Activated CD8-positive, alpha-beta T cell treated with anti-CD3 and anti-CD28 coated beads for 36 hours (primary cell): ENCODE measurements at regions not wholly inside any gene's neighbourhood (a gene's known extent, or its start where the extent isn't known, plus 50 kb on each side); places are given as distances from the start of the nearest gene placed in this dataset.
A peak's percentile ranks its signal among the peaks of the same experiment; 100 is the strongest.

Source experiments
- ATAC-seq: fragments of 200-7000 bp; cut with Tn5 transposase; one replicate; pipeline ENCODE4 v1.10.0; 2021; ENCODE audit warnings: mild to moderate bottlenecking, moderate library complexity
- CTCF ChIA-PET: fragments of 350-600 bp; sonication (Branson Sonifier 250); formaldehyde crosslinking; loops from one replicate; lab custom pipeline; 2021; ENCODE audit warnings: antibody characterized with exemption; lab: Charles Lee
- POLR2A ChIA-PET: fragments of 350-600 bp; sonication (Branson Sonifier 250); formaldehyde crosslinking; loops from one replicate; lab custom pipeline; 2021; ENCODE audit warnings: antibody characterized with exemption; lab: Charles Lee
- DNase-seq: peaks from one replicate; pipeline ENCODE4 v3.0.0-alpha.2; 2020
- H3K27ac Mint-ChIP-seq: one replicate; pipeline ENCODE4 v1.8.0; 2021; ENCODE audit warnings: mild to moderate bottlenecking, mixed read lengths
- H3K27me3 Mint-ChIP-seq: one replicate; pipeline ENCODE4 v1.8.0; 2021; ENCODE audit warnings: mixed read lengths
- H3K36me3 Mint-ChIP-seq: one replicate; pipeline ENCODE4 v1.8.0; 2021; ENCODE audit warnings: low read depth, mixed read lengths
- H3K4me1 Mint-ChIP-seq: one replicate; pipeline ENCODE4 v1.8.0; 2021; ENCODE audit warnings: low read depth, mixed read lengths
- H3K4me3 Mint-ChIP-seq: one replicate; pipeline ENCODE4 v1.8.0; 2021; ENCODE audit warnings: mild to moderate bottlenecking, moderate library complexity, mixed read lengths
- H3K9me3 Mint-ChIP-seq: one replicate; pipeline ENCODE4 v1.8.0; 2021; ENCODE audit warnings: mixed read lengths
- CTCF ChIP-seq: fragments of 200-600 bp; IDR thresholded peaks from one replicate; pipeline ENCODE4 v1.8.0; 2022; ENCODE audit warnings: antibody characterized with exemption, mild to moderate bottlenecking
- intact Hi-C: fragments of 100-400 bp; cut with micrococcal nuclease; formaldehyde crosslinking; loops from one replicate; pipeline ENCODE4 v1.10.0; 2022

DNA sequence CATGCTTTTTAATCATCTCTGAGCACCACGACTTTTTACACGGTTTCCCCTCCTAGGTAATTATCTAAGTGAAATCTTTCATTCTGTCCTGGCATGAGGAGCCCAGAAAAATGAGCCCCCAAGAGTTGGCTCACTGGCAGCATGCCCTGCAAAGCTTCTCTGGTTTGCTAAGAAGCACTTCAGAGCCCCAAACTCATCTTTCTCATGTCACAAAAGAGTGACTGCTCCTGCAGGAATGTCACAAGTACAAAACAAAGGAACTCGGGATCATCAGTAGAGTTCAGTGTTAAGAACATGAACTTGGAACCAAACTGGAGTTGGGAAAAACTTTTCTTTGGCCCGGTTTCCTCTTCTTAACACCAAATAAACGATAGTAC lies 123.9 kb downstream of the FOXB1 start:
- no peak for DNase-seq
- H3K9me3 Mint-ChIP-seq, result no peaks in the 10 kb centered on the region
- H3K4me3 Mint-ChIP-seq, result peak overlapping the region; percentile 76
- ATAC-seq, result no peak
- peak overlapping the region; percentile 78 for H3K27ac Mint-ChIP-seq
- ChIA-PET POLR2A (no interaction called here), CTCF (interaction anchor here (1.1 to 1.4 kb wide), 4 partner anchors 12 to 95 kb away, joined by 3 to 7 read pairs (median 4); no protein-coding TSS in a partner anchor)
- no peaks in the 10 kb centered on the region for H3K36me3 Mint-ChIP-seq
- H3K27me3 Mint-ChIP-seq, result no peaks in the 10 kb centered on the region
- intact Hi-C loops, result loop anchor here (5.0 to 10.0 kb wide), 2 partner anchors 121 to 213 kb away; no protein-coding TSS in a partner anchor
- H3K4me1 Mint-ChIP-seq, result peaks cover 39% of the 10 kb centered on the region
- TF ChIP-seq CTCF, result no peak

DNA sequence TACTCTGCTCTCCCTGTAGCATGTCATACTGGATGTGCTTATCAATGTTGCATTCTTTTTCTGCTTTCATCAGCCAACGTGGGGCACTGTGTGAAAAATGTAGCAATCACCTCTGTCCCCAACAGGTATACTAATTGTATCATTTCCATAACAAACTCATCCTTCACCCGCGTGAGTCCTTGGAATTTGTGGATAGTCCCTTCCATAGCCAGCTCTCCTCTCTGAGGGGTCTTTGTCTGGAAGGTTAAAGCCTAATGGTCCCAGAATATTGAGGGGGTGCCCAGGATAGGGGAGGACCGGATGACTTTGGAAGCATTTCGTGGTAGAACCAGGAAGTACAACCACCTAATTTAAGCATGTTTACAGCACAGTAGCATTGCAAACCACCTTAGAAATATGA lies 124.6 kb downstream of the FOXB1 start:
- no peak for DNase-seq
- no peak for TF ChIP-seq CTCF
- no peak overlapping the region for H3K4me3 Mint-ChIP-seq
- H3K36me3 Mint-ChIP-seq, result no peaks in the 10 kb centered on the region
- CTCF ChIA-PET, result no interaction called here
- intact Hi-C loops, result loop anchor here (5.0 to 10.0 kb wide), 2 partner anchors 121 to 214 kb away; no protein-coding TSS in a partner anchor
- H3K27ac Mint-ChIP-seq, result no peak overlapping the region
- POLR2A ChIA-PET, result no interaction called here
- H3K9me3 Mint-ChIP-seq, result no peaks in the 10 kb centered on the region
- no peaks in the 10 kb centered on the region for H3K27me3 Mint-ChIP-seq
- no peak for ATAC-seq
- peaks cover 39% of the 10 kb centered on the region for H3K4me1 Mint-ChIP-seq

GRCh38 chr15:60130398-60130797 lies 126.3 kb downstream of the FOXB1 start:
- ATAC-seq (no peak), DNase-seq (no peak)
- H3K36me3 Mint-ChIP-seq, result no peaks in the 10 kb centered on the region
- TF ChIP-seq CTCF, result no peak
- H3K27me3 Mint-ChIP-seq, result peaks cover 4% of the 10 kb centered on the region
- no peak overlapping the region for H3K4me3 Mint-ChIP-seq
- ChIA-PET CTCF (no interaction called here), POLR2A (no interaction called here)
- H3K9me3 Mint-ChIP-seq, result no peaks in the 10 kb centered on the region
- peaks cover 29% of the 10 kb centered on the region for H3K4me1 Mint-ChIP-seq
- intact Hi-C loops, result no loop called here
- no peak overlapping the region for H3K27ac Mint-ChIP-seq

DNA sequence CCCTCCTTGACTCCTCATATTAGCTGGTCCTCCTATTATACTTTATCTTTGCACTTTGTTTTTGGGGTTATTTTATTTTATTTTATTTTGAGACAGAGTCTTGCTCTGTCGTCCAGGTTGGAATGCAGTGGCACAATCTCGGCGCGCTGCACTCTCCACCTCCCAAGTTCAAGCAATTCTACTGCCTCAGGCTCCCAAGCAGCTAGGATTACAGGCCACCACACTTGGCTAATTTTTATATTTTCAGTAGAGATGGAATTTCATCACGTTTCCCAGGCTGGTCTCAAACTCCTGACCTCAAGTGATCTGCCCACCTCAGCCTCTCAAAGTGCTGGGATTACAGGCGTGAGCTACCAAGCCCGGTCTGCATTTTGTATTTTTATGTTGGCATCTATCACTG lies 126.7 kb downstream of the FOXB1 start:
- CTCF ChIA-PET, result no interaction called here
- no peaks in the 10 kb centered on the region for H3K9me3 Mint-ChIP-seq
- TF ChIP-seq CTCF, result no peak
- H3K36me3 Mint-ChIP-seq, result no peaks in the 10 kb centered on the region
- H3K4me1 Mint-ChIP-seq, result peaks cover 29% of the 10 kb centered on the region
- POLR2A ChIA-PET, result no interaction called here
- no peak overlapping the region for H3K27ac Mint-ChIP-seq
- no peak for ATAC-seq
- no peak overlapping the region for H3K4me3 Mint-ChIP-seq
- H3K27me3 Mint-ChIP-seq, result peaks cover 4% of the 10 kb centered on the region
- no peak for DNase-seq
- intact Hi-C loops, result no loop called here

DNA sequence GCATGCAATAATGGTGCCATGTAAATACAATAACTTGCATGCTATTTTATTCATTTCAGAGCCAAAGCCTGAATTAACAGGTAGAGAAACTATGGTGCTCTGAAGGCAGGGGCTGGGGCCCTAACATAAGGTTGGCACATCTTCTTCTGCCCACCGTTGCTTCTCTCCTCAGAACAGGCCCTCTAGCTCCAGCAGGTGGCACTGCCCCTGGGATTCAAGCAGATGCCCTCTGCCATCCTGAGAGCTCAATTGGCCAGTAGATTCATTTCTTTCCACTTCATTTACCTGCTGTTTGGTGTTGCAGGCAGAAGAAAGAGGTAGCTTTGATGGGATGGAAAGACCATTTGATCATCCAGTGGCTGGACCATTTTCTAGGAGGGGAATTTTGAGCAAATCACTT lies 130.5 kb downstream of the FOXB1 start:
- ATAC-seq (no peak), DNase-seq (peak; percentile 15)
- Mint-ChIP-seq H3K9me3 (no peaks in the 10 kb centered on the region), H3K27ac (no peak overlapping the region), H3K4me3 (no peak overlapping the region), H3K27me3 (peaks cover 12% of the 10 kb centered on the region), H3K4me1 (peaks cover 4% of the 10 kb centered on the region), H3K36me3 (no peaks in the 10 kb centered on the region)
- POLR2A ChIA-PET, result no interaction called here
- intact Hi-C loops, result no loop called here
- CTCF ChIA-PET, result interaction anchor here (1.0 to 1.4 kb wide), 4 partner anchors 9 to 192 kb away, joined by 3 to 4 read pairs (median 4); no protein-coding TSS in a partner anchor
- TF ChIP-seq CTCF, result no peak
